GM20000 (cell line): ENCODE measurements at regions not wholly inside any gene's neighbourhood (a gene's known extent, or its start where the extent isn't known, plus 50 kb on each side); places are given as distances from the start of the nearest gene placed in this dataset.

Experiments used
- DNase-seq: peaks from one replicate; pipeline ENCODE4 v3.0.0; 2012; ENCODE audit warnings: low spot score
- CTCF ChIP-seq: IDR thresholded peaks from 2 replicates; pipeline ENCODE4 v1.5.1; 2012; ENCODE audit warnings: mild to moderate bottlenecking, control low read depth; ENCODE audit errors: extremely low read depth, missing control alignments

- no peak for DNase-seq
- no peak for TF ChIP-seq CTCF
Observed at GRCh38 chr1:216788671-216789070, 65.4 kb upstream of the ESRRG start.

- no peak for TF ChIP-seq CTCF
- no peak for DNase-seq
Observed at GRCh38 chr1:216785737-216786136, 62.5 kb upstream of the ESRRG start.

- no peak for TF ChIP-seq CTCF
- DNase-seq = no peak
Observed at GRCh38 chr1:216785221-216785620, 62.0 kb upstream of the ESRRG start.

- no peak for TF ChIP-seq CTCF
- no peak for DNase-seq
Observed at GRCh38 chr1:216779686-216780085, 56.5 kb upstream of the ESRRG start.

- no peak for TF ChIP-seq CTCF
- DNase-seq = no peak
Observed at GRCh38 chr1:216778737-216779136, 55.5 kb upstream of the ESRRG start.

GRCh38 chr1:216777148-216777547 lies 53.9 kb upstream of the ESRRG start:
- TF ChIP-seq CTCF = no peak
- DNase-seq = no peak
